Endothelial cell of umbilical vein (primary cell): ENCODE measurements at regions not wholly inside any gene's neighbourhood (a gene's known extent, or its start where the extent isn't known, plus 50 kb on each side); places are given as distances from the start of the nearest gene placed in this dataset.

Experiments used
- BruUV-seq: library from RNA; stranded (reverse); fragments of 400-500 nt; replicated peaks from 2 replicates; lab custom pipeline; 2021; lab: Mats Ljungman, UMichigan
- CTCF ChIA-PET: fragments of 300-600, 350-600 bp; sonication (Branson Sonifier 250); formaldehyde crosslinking; loops from one replicate; lab custom pipeline; 2021; ENCODE audit warnings: antibody characterized with exemption, inconsistent platforms; lab: Charles Lee
- POLR2A ChIA-PET: fragments of 300-600, 350-600 bp; sonication (Branson Sonifier 250); formaldehyde crosslinking; loops from one replicate; lab custom pipeline; 2021; ENCODE audit warnings: antibody characterized with exemption, inconsistent platforms; lab: Charles Lee
- DNase-seq: peaks from one replicate; pipeline ENCODE4 v3.0.0-alpha.2; 2011; ENCODE audit warnings: low read depth, low spot score
- FAIRE-seq: peaks from 2 replicates; lab custom pipeline; 2011; peaks lifted over from hg19 to GRCh38; lab: Jason Lieb, UNC
- H2AFZ ChIP-seq: 2 replicates; pipeline ENCODE4 v1.6.0; 2012; ENCODE audit warnings: low read depth, low read length, control low read depth, inconsistent platforms
- H3K27ac ChIP-seq: 2 replicates; pipeline ENCODE4 v1.5.1; 2011; ENCODE audit warnings: low read depth, mild to moderate bottlenecking, control low read depth, low read length, moderate library complexity; ENCODE audit not compliant: insufficient read depth
- H3K27me3 ChIP-seq, 2 experiments: 2 replicates each; pipeline versions ENCODE4 v1.6.0 to v1.6.1; 2011; ENCODE audit warnings: low read length in 2 of 2, mixed read lengths in 1 of 2; ENCODE audit not compliant: control insufficient read depth in 2 of 2, insufficient read depth in 2 of 2
- H3K36me3 ChIP-seq, 2 experiments: 2 replicates in 1 of 2; 3 replicates in 1 of 2; pipeline ENCODE4 v1.5.1; 2011; ENCODE audit warnings: low read length in 2 of 2, mild to moderate bottlenecking in 1 of 2, moderate library complexity in 1 of 2; ENCODE audit not compliant: control insufficient read depth in 2 of 2, insufficient read depth in 2 of 2; ENCODE audit errors: extremely low read depth in 1 of 2
- H3K4me1 ChIP-seq: 3 replicates; pipeline ENCODE4 v1.5.1; 2011; ENCODE audit warnings: mild to moderate bottlenecking, low read length; ENCODE audit not compliant: control insufficient read depth, insufficient read depth; ENCODE audit errors: extremely low read depth
- H3K4me2 ChIP-seq: 2 replicates; pipeline ENCODE4 v1.6.1; 2011; ENCODE audit warnings: low read length, control low read depth, mixed read lengths; ENCODE audit not compliant: insufficient read depth
- H3K4me3 ChIP-seq, 3 experiments: fragments of 200-600 bp in 1 of 3; sonication (generic), shearing (Covaris generic) in 1 of 3; replicated peaks in 1 of 3; 2 replicates each; pipeline ENCODE4 v1.5.1; 2011 to 2016; ENCODE audit warnings: control low read depth in 3 of 3, low read length in 3 of 3, mild to moderate bottlenecking in 2 of 3, inconsistent platforms in 1 of 3, low read depth in 1 of 3, moderate library complexity in 1 of 3; ENCODE audit not compliant: insufficient read depth in 1 of 3
- H3K79me2 ChIP-seq: 2 replicates; pipeline ENCODE4 v1.6.0; 2012; ENCODE audit warnings: low read length, inconsistent platforms; ENCODE audit not compliant: control insufficient read depth, insufficient read depth
- H3K9ac ChIP-seq: replicated peaks from 2 replicates; pipeline ENCODE3; 2011; ENCODE audit warnings: low read length, control low read depth; ENCODE audit not compliant: insufficient read depth; ENCODE audit errors: extremely low read depth
- H3K9me1 ChIP-seq: replicated peaks from 3 replicates; pipeline ENCODE4 v1.6.0; 2011; ENCODE audit warnings: mild to moderate bottlenecking, low read length; ENCODE audit not compliant: control insufficient read depth, insufficient read depth; ENCODE audit errors: extremely low read depth
- H3K9me3 ChIP-seq: replicated peaks from 2 replicates; pipeline ENCODE4 v1.5.1; 2012; ENCODE audit warnings: low read length, inconsistent platforms; ENCODE audit not compliant: control insufficient read depth, insufficient read depth
- H4K20me1 ChIP-seq: replicated peaks from 2 replicates; pipeline ENCODE3; 2011; ENCODE audit warnings: mild to moderate bottlenecking, low read length; ENCODE audit not compliant: control insufficient read depth, insufficient read depth; ENCODE audit errors: extremely low read depth
- CTCF ChIP-seq, 2 donors: IDR thresholded peaks; 1 replicate in 1 of 2; 2 replicates in 1 of 2; pipeline ENCODE4 v1.5.1; 2011; ENCODE audit warnings: low read length in 2 of 2, mild to moderate bottlenecking in 2 of 2, moderate library complexity in 2 of 2, control low read depth in 1 of 2, inconsistent platforms in 1 of 2, low read depth in 1 of 2; ENCODE audit not compliant: insufficient read depth in 1 of 2; ENCODE audit errors: extremely low read depth in 1 of 2
- EZH2 ChIP-seq: IDR thresholded peaks from 2 replicates; pipeline ENCODE4 v1.6.1; 2012; ENCODE audit warnings: borderline replicate concordance, low read depth, mild to moderate bottlenecking, moderate library complexity, low read length, inconsistent platforms; ENCODE audit not compliant: severe bottlenecking
- FOS ChIP-seq: IDR thresholded peaks from 2 replicates; pipeline ENCODE4 v1.6.1; 2011; ENCODE audit warnings: mild to moderate bottlenecking, low read length, moderate library complexity, borderline replicate concordance; ENCODE audit not compliant: insufficient read depth
- GATA2 ChIP-seq: IDR thresholded peaks from 2 replicates; pipeline ENCODE4 v1.7.0; 2011; ENCODE audit warnings: low read depth, mild to moderate bottlenecking, moderate library complexity, mixed read lengths, low read length; ENCODE audit not compliant: insufficient read length, insufficient read depth
- JUN ChIP-seq: IDR thresholded peaks from 2 replicates; pipeline ENCODE4 v1.6.1; 2011; ENCODE audit warnings: borderline replicate concordance, low read depth; ENCODE audit not compliant: insufficient read length, insufficient read depth
- MAX ChIP-seq: IDR thresholded peaks from 2 replicates; pipeline ENCODE4 v1.6.1; 2011; ENCODE audit not compliant: insufficient read depth, insufficient read length
- MYC ChIP-seq: IDR thresholded peaks from one replicate; pipeline ENCODE4 v1.6.1; 2011; ENCODE audit warnings: mild to moderate bottlenecking, low read depth, low read length
- POLR2A ChIP-seq: IDR thresholded peaks from 2 replicates; pipeline ENCODE4 v1.6.1; 2012; ENCODE audit warnings: low read depth, mild to moderate bottlenecking, control low read depth, low read length
- POLR2AphosphoS5 ChIP-seq: IDR thresholded peaks from 2 replicates; pipeline ENCODE4 v1.6.1; 2012; ENCODE audit warnings: low read depth, mild to moderate bottlenecking, control low read depth, low read length, moderate library complexity; ENCODE audit not compliant: insufficient read depth
- dilution Hi-C: fragments of 300-500 bp; cut with MboI; formaldehyde crosslinking; loops from one replicate; pipeline ENCODE4 v1.15.0; 2019; ENCODE audit warnings: low sequenced_read_pairs; ENCODE audit not compliant: extremely low pct_ligation_motif_present
- intact Hi-C: fragments of 100-400 bp; cut with micrococcal nuclease; formaldehyde crosslinking; loops from one replicate; pipeline ENCODE4 v1.10.0; 2022

- POLR2A ChIA-PET: no interaction called here
These were observed 318.4 kb downstream of the KLF12 start for GRCh38 chr13:73815796-73816195.

More at GRCh38 chr13:73815796-73816195, 318.4 kb downstream of the KLF12 start:
- Histone ChIP-seq H3K4me3 (no peak overlapping the region), H2AFZ (no peak overlapping the region), H3K4me1 (no peaks in the 10 kb centered on the region), H3K9me3 (no peaks in the 10 kb centered on the region), H3K27ac (no peak overlapping the region), H3K27me3 (no peaks in the 10 kb centered on the region), H4K20me1 (no peaks in the 10 kb centered on the region), H3K4me2 (no peak overlapping the region), H3K9me1 (no peaks in the 10 kb centered on the region), H3K9ac (no peak overlapping the region), H3K36me3 (peaks cover 0 to 1% of the 10 kb centered on the region in 2 experiments), H3K79me2 (no peaks in the 10 kb centered on the region)
- DNase-seq (no peak), FAIRE-seq (no peak)
- intact Hi-C loops: no loop called here
- dilution Hi-C loops: no loop called here
- TF ChIP-seq JUN (no peak), FOS (no peak), POLR2AphosphoS5 (no peak), POLR2A (no peak), MYC (no peak), MAX (no peak), EZH2 (no peak), GATA2 (no peak), CTCF (IDR thresholded peaks at IDR 0.05; ENCODE audit: extremely low read depth in 1 of 2, insufficient read depth in 1 of 2, low read depth in 1 of 2, low read length in 2 of 2) (no peak)
- no TSS peak for BruUV-seq
- CTCF ChIA-PET: interaction anchor here (1.3 to 1.5 kb wide), 2 partner anchors 17 to 49 kb away, joined by 3 read pairs; no protein-coding TSS in a partner anchor
